ENCODE measurements at regions not wholly inside any gene's neighbourhood (a gene's known extent, or its start where the extent isn't known, plus 50 kb on each side); places are given as distances from the start of the nearest gene placed in this dataset.

DNA sequence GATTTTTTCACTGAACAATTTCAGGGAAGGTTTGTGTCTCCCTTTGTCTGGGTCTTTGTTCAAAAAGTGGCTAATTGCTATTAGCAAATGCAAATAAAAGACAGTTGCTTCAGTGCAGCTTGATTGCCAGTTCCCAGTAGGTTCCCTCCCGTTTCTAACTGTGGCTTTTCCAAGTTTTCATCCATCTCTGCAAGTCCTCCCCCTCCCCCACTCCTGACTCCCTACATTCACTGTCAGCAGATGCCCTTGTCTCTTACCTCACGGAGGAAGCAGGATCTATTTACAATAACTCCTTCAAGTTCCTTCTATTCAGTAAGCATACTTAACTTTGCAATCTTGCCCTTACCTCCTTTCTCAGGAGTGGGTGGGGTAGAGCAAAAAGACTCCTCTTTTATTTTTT is 55.4 kb upstream of the SCEL start:
- DNase-seq: no peak

DNA sequence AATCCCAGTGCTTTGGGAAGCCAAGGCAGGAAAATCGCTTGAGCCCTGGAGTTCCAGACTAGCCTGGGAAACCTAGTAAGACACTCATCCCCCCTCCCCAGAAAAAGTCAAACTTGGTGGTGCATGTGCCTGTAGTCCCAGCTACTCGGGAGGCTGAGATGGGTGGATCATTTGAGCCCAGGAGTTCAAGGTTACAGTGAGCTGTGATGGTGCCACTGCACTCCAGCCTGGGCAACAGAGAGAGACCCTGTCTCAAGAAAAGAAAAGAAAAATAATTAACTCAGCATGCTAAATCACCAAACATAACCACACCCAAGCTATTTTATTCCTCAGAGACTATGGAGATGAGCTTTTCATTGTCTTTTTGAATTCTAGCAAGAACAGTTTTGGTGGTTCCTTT is 56.2 kb upstream of the SCEL start:
- no peak for DNase-seq

DNA sequence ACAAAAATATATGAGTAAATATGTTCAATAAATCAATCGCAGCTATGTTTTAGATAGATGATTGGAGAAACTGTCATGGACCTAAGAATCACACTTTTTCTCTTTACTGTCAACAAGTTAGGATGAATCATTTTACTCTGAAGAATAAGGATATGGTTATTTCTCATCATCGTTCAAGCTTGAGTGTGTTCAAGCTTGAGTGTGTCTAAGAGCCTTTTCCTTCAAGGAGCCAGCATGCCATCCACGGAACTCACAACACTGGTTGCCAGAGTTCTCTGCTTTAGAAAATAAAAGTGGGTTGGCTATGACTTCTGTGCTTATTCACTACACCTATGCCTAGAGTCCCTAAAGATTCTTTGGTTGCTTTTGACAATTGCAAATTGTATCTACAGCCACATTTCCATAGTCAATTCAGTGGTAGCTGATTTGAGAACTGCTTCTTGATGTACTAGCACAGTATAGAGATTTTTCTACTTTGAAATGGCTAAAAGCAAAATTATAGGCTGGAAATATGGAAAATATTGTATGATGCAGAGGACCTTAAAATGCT is 58.1 kb upstream of the SCEL start:
- no peak for DNase-seq

DNA sequence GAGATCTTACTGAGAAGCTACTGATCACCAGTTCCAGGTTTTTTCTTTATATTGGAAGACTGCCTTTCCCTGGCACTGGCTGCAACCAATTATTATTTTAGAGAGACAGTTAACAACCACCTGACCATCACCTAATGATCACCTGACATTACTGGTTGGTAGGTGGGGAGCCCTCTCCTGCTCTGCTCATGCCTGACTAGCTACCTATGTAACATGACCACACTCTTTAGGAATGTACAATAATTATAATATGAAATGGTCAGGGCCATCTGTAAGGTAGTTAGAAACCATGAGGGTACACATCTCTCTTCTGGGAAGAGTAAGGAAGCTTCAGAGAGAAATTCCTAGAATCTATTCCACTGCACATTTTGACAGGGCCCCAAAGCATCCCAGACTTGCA is 59.0 kb upstream of the SCEL start:
- no peak for DNase-seq

DNA sequence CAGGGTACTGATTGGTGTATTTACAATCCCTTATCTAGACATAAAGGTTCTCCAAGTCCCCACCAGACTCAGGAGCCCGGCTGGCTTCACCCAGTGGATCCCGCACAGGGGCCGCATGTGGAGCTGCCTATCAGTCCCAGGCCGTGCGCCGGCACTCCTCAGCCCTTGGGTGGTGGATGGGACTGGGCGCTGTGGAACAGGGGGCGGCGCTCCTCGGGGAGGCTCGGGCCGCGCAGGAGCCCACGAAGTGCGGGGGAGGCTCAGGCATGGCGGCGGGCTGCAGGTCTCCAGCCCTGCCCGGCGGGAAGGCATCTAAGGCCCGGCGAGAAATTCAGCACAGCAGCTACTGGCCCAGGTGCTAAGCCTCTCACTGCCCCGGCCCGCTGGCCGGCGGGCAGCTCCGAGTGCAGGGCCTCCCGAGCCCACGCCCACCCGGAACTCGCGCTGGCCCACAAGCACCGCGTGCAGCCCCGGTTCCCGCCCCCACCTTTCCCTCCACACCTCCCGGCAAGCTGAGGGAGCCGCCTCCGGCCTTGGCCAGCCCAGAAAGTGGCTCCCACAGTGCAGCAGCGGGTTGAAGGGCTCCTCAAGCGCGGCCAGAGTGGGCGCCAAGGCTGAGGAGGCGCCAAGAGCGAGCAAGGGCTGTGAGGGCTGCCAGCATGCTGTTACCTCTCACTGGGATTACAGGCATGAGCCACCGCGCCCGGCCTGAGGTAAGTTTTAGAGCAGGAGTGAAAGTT is 60.0 kb upstream of the SCEL start:
- no peak for DNase-seq

DNA sequence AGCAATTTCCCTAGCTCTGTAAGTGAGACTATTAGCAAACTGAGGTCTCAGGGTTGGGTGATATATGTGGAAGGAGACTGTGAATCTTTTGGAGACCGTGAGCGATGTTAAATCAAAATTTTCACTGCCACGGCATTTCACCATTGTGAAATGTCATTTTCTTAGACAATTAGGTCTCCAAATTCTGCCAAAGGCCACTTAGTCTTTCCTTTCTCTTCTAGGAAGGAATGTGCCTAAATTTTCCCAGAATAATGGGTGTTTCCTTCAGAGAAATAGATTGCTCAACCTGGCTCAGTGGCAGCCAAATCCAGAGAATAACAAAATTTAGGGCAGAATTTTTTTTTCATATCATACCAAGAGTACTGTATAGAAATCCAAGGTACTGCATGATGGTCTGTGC is 64.5 kb upstream of the SCEL start:
- DNase-seq: no peak

DNA sequence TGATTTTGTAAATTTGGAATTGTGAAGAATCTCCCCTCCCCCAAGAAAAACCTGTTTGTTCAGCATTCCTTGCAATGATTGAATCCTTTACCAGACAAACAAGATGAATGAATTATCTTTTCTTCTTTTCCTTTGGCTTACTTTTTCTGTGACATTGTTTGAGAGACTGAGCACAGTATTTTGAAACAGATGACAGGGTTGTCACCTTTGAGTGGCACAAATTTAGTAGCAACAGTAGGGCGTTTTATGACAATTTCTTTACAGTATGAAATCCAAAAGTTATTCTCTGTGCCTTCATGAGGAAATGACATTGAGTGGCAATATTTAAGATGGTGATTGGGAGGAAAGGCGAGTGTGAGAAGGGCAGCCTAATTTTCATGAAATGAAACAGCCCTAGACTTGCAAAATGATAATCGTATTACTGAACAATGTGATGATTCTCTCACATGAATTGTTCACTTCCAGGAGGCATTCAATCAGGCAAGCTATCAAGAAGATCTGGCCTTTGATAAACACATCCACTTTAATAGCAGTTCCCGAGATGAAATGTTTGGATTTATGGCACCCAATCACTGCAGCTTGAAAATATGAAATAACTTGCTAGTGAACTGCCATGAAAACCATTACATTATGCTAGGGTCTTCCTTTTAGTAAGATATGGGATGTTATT is 68.6 kb upstream of the SCEL start:
- DNase-seq: no peak

DNA sequence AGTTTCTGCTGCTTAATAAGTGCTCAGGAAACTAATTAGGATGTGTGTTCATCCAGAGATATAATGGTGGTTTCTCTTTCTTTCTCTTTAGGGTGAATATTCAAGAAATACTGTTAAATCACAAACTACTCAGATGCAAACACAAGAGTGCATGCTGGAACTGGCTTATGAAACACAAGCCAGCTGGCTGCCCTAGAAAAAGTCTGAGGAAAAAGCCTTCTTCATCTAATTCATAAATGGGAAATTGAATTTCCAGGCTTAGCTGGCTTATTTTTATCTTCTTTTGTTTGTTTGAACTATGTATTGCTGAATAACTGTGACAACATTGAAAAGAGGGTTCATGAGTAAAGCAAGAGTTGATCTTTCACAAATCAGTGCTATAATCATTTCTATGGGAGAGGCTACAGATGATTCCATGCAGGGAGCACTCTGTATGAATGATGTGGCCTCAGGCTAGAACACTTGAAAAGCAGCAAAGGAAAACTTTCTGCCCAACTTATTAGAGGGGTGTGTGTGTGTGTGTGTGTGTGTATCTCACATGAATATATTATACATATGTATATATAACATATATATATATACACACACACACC is 69.8 kb upstream of the SCEL start:
- no peak for DNase-seq

DNA sequence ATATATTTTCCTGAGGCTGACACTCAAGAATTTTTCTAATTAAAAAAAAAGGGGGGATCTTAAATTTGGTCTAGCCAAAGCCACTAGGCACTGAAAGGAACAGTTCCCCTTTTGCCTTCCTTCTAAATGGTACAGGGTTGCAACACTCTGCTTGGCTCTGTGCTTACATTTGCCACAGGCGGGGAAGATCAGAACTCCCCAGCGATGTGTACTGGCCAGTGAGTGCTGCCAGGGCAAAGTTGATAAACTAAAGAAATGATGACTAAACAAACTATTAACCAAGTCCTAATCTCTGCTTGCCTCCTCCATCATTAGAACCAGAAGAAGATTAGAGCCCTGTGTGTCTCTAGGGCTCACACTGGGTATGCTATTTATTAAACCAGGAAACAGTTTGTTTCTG is 75.3 kb upstream of the SCEL start:
- DNase-seq: no peak

DNA sequence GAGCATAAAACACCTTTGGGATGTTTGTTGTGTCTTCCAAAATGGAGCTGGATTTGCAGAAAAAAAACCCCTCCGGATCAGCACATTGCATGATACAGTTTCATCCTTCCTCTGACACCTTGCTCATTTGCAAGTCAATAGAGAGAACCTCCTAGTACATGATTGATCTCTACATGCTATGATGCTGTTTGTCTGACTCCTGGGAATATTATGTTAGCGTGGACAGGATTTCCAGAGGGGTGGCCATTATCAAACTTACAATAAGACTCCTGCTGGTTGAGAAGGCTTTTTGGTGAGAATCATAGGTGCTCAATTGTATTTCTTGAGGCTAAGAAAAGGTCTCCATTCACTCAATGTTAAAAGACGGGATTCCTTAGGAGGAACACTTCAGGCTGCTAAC is 75.9 kb upstream of the SCEL start:
- DNase-seq: no peak

DNA sequence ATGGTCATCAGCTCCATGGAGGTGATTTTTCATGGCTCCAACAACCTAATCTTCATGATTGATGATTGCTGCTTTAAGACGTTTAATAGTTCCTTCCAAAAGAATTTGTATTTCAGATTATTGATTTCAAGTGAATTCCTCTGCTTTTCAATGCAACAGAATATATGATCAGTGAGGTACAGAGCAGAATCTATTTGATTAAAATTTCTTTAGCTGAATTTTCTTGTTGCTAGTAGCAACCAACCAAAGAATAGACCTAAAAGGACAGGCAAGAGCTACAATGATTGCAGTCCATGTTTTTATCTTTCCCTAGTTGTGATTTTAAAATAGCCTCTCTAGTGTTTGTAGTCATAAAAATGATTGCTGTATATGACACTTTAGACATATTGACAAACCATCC is 76.8 kb upstream of the SCEL start:
- DNase-seq: no peak

DNA sequence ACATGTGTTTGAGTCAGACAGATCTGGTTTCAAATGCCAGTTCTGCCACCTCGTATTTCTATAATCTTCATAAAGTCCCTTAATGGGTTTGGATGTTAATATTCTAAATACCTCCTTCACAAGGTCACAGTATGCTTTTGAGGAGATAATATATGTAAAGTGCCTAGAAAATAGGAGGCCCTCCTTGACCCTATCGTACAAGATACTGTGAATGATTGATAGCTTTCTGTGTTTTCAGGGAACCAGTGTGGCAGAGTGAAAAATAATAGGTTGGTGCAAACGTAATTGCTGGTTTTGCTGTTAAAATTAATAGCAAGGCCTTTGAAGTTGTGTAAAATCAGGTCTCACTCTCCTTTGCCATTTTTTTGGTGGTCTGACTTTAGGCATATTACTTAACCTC is 77.5 kb upstream of the SCEL start:
- DNase-seq: no peak

DNA sequence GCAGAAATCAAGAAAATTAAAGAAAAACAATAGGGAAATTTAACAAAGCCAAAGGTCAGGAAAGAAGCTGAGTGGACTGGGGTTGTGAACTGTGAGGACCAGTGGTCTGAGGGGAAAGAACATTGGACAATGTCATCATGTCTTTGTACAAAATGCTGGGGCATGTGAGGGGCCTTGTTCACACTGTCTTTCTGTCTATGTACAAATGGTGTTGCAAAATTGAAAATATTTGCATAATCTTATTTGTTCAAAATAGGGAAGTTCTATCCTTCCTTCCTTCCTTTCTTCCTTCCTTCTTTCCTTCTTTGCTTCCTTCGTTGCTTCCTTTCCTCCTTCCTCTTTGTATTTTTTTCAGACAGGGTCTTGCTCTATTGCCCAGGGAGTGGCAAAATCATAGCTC is 79.2 kb upstream of the SCEL start:
- DNase-seq: no peak

DNA sequence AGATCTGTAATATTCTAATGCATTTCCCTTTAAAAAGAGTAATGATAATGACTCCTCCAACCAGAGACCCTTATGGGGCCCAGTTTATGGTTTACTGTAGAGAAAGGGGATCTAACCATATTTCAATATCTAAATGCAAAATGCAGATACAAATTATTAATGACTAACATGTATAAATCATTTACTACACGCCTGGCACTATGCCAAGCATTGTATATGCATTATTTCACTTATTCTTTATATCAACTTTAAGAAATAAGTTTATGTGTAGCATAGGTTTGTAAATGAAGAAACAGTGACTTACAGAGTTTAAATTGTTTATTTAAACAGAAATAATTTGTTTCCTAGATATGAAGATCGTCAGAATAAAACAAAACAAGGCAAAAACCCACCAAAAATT is 86.2 kb upstream of the SCEL start:
- DNase-seq: no peak

DNA sequence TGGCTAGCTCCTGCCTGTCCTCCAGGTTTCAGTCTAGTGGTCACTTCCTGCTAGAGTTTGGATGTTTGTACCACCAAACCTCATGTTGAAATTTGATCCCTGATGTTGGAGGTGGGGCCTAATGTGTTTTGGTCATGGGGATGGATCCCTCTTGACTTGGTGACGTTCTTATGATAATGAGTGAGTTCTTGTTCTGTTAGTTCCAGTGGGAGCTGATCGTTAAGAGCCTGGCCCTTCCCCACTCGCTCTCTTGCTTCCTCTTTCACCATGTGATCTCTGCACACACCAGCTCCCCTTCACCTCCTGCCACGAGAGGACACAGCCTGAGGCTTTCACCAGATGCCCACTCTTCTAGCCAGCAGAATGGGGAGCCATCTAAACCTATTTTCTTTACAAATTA is 86.8 kb upstream of the SCEL start:
- no peak for DNase-seq

DNA sequence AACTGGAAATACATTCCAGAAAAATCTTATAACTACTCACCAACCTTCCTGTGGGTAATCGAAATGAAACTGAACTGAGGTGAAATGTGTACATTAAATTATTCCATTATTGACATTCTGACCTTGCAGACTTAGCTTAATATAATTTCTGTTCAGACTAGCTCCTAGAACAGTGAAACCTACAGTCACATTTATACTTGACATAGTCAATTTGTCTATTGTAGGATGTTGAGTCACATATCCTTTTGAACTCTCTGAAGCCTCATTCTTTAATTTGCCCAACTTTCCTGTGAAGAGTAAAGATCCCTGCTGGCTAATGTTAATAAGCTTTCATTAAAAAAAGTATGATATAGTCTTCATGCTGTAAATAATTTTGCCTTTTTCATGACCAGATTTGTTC is 92.0 kb upstream of the SCEL start:
- DNase-seq: no peak

DNA sequence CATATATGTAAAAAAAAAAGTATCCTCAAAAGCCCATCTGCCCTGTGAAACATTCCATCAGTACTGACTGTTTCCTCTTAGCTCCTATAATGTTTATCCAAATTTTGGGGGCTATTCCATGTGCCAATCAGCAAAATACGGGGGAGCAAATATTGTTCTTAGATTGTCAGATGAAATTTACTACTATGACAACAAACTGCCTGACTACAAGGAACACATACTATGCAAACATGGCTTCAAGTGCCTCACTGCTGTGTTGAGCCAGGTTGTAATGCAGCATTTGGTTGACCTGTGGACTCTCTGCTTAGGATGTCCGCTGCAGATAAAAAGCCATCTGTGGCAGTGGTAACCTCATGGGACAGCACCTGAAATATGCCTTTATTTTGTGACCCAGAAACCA is 98.2 kb upstream of the SCEL start:
- no peak for DNase-seq

DNA sequence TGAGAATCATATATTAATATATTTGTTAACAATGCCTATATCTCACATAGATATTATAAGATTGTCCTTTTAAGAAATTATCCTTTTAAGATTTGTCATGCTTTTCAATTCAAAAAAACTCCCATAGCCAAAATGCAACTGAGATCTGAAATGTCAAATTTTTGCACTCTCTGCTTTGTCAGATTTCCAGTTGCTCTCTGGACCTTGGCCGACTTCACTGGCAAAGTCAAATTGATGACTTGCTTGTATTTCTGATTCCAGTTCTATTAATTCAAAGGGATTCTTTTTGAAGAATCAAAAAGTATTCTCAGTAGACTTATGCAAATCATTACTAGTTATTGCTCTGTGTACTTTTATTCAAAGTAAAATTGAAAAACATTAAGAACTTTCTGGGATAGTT is 101.2 kb upstream of the SCEL start:
- no peak for DNase-seq

DNA sequence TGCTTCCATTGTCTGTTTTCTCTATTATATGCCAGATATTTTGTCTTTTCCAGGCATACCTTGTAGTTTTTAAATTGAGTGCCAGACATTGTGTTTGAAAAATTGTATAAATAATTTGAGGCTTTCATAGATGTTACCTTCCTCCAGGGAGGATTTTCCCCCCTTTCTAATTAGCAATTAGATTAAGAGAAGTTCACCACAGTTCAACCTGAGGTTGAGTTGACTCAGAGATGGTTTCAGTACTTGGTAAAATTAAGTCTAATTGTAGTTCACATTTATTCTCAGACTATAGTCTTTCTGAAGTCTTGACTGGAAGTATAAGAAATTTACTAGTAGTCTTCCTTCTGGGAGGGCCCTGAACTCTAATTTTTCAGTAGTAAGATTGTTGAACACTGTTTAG is 104.1 kb upstream of the SCEL start:
- DNase-seq: no peak

DNA sequence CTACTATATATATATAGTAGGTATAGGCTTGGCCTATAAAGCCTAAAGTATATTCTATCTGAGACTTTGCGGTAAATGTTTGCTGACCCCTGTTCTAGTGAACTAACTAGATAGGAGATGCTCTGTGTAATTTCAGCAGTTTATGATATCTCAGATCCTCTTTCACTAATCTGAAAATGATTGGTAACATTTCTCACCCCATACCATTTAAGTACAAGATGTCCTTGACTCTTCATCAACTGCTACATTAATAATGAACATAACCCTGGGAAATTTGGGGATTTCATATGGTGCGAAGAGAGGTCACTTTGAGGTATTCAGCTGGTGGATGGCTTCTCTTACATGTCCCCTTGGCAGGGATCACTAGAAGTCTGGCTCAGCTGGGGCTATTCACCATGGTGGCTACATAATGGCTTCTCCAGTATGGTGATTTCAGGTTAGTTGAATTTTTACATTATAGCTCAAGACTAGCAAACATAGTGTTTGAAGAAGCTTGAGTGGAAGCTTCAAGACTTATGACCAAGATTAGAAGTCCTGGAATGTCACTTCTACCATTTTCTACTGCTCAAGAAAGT is 103.6 kb upstream of the MYCBP2 start:
- DNase-seq: no peak

DNA sequence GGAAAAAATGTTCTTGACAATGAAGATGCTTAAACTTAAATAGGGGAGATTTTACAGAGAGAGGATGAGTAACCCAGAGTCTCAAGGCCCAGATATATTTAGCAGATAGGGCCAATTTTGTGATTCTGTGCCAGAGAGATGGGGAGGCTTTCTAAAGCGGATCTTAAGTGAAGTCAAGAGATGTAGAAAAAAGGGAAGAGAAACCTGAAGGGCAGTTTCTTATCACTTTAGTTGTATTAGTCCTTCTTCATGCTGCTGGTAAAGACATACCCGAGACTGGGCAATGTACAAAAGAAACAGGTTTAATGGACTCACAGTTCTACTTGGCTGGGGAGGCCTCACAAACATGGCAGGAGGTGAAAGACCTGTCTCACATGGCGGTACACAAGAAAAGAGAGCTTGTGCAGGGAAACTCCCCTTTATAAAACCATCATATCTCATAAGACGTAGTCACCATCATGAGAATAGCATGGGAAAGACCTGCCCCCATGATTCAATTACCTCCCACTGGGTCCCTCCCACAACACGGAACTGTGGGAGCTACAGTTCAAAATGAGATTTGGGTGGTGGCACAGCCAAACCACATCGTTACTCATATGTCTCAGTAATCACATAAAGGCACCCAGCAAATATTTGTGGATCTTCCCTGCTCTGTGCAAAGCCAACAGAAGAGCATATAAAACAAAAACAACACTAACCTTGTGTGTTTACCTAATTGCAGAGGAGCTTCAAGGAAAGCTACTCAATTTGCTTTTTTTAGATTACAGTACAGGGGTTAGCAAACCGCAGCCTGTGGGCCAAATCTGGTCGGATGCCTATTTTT is 102.6 kb upstream of the MYCBP2 start:
- peak; percentile 23 for DNase-seq

DNA sequence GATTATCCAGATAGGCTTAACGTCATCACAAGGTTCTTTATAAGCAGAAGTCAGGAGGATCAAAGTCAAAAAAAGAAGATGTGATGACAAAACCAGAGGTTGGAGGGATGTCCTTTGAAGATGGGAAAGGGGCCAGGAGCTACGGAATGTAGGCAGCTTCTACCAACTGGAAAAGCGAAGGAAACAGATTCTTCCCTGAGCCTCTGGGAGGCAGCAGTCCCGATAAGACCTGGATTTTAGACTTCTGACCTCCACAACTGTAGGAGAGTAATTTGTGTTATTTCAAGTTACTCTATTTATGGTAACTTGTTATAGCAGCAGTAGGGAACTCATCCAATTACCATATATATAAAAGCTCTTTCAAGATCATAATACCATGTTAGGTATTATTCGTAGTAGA is 98.8 kb upstream of the MYCBP2 start:
- DNase-seq: no peak

DNA sequence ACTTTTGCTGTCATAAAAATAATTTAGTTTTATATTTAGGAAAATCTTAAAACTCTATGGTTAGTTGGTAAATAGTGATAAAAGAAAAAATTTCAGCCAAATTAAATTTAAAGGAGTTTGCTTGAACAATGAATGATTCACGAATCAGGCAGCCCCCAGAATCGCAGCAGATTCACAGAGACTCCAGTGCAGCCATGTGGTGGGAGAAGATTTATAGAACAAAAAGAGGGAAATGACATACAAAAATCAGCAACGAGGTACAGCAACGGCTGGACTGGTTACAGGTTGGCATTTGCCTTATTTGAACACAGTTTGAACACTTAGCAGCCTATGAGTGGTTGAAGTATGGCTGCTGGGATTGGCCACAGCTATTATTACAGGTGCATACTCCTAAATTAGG is 96.4 kb upstream of the MYCBP2 start:
- DNase-seq: no peak
